HG03571 (cell line): ENCODE measurements at regions not wholly inside any gene's neighbourhood (a gene's known extent, or its start where the extent isn't known, plus 50 kb on each side); places are given as distances from the start of the nearest gene placed in this dataset.
"Not testable (repeated sequence)": the region's sequence is repeated elsewhere in the genome, so short reads cannot be mapped to it uniquely, and the experiment has no call there.

Experiments
- ATAC-seq: cut with Tn5 transposase; IDR thresholded peaks from one replicate; pipeline ENCODE4 v1.9.1; 2021; ENCODE audit not compliant: unreplicated experiment

GRCh38 chrX:30008031-30008430 is 207.3 kb upstream of the MAGEB2 start:
- no peak for ATAC-seq

GRCh38 chrX:30010471-30010870 is 204.9 kb upstream of the MAGEB2 start:
- no peak for ATAC-seq

GRCh38 chrX:30015440-30015839 is 199.9 kb upstream of the MAGEB2 start:
- ATAC-seq = no peak

GRCh38 chrX:30027636-30028035 is 187.7 kb upstream of the MAGEB2 start:
- ATAC-seq = no peak

- not testable (repeated sequence) for ATAC-seq
Measured at GRCh38 chrX:30036406-30036805, 179.0 kb upstream of the MAGEB2 start.

GRCh38 chrX:30039768-30040167 is 175.6 kb upstream of the MAGEB2 start:
- ATAC-seq = no peak

GRCh38 chrX:30060718-30061117 is 154.6 kb upstream of the MAGEB2 start:
- ATAC-seq = no peak

- ATAC-seq = no peak
Measured at GRCh38 chrX:30065226-30065625, 150.1 kb upstream of the MAGEB2 start.

GRCh38 chrX:30067677-30068076 is 147.7 kb upstream of the MAGEB2 start:
- no peak for ATAC-seq

- no peak for ATAC-seq
Measured at GRCh38 chrX:30085571-30085970, 129.8 kb upstream of the MAGEB2 start.

GRCh38 chrX:30111431-30111830 is 103.9 kb upstream of the MAGEB2 start:
- ATAC-seq = no peak

GRCh38 chrX:30141966-30142365 is 73.4 kb upstream of the MAGEB2 start:
- ATAC-seq = peak; percentile 59

GRCh38 chrX:30144221-30144620 is 71.1 kb upstream of the MAGEB2 start:
- ATAC-seq = no peak

GRCh38 chrX:30144971-30145731 is 70.2 kb upstream of the MAGEB2 start:
- ATAC-seq = no peak

- ATAC-seq = no peak
Measured at GRCh38 chrX:30147996-30148643, 67.2 kb upstream of the MAGEB2 start.

- not testable (repeated sequence) for ATAC-seq
Measured at GRCh38 chrX:30149206-30149605, 66.2 kb upstream of the MAGEB2 start.

GRCh38 chrX:30150196-30150895 is 65.0 kb upstream of the MAGEB2 start:
- ATAC-seq = no peak

- ATAC-seq = no peak
Measured at GRCh38 chrX:30151964-30152363, 63.4 kb upstream of the MAGEB2 start.

GRCh38 chrX:30153175-30153880 is 62.0 kb upstream of the MAGEB2 start:
- ATAC-seq = no peak

GRCh38 chrX:30153881-30154260 is 61.5 kb upstream of the MAGEB2 start:
- ATAC-seq = no peak

- no peak for ATAC-seq
Measured at GRCh38 chrX:30156009-30156408, 59.4 kb upstream of the MAGEB2 start.
